ENCODE measurements at regions not wholly inside any gene's neighbourhood (a gene's known extent, or its start where the extent isn't known, plus 50 kb on each side); places are given as distances from the start of the nearest gene placed in this dataset.

DNA sequence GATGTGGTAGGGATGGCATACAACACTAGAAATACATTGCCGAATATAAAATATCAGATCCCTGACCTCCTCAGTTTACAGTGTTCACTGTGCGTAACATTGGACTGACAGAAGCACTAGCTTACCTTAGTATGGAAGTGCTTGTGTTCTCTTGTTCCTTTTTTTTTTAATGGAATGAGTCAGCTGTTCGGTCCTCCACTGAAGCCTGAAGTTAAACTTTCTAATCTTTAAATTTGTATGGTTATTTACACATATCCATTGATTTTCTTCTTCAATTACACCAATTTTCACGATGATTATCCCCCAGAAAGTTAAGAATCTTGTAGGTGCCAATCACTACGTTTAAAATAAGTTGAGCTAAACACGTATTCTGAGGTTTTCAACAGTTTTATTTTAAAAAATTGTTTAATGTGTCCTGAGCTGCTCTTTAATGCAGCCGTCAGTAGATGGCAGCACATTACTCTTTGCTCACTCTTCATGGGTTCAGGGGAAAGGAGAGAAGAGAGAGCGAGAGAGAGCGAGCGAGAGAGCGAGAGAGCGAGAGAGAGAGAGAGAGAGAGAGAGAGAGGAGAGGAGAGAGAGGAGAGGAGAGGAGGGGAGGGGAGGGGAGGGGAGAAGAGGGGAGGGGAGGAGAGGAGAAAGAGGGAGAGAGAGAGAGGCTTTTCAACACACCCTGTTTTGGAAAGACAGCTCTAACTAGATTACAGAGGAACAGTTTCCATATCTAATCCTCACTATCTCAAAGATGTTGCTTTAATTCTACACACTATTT lies 134.7 kb upstream of the SCAF11 start:
- TF ChIP-seq CTCF (conservative IDR thresholded peaks at IDR 0.05; ENCODE audit: low read depth, low read length) (peak; percentile 75), RAD21 (IDR thresholded peaks at IDR 0.05; ENCODE audit: low read length) (peak; percentile 68), POLR2A (IDR thresholded peaks at IDR 0.05; ENCODE audit: low read depth, low read length) (no peak)
